ENCODE measurements at regions not wholly inside any gene's neighbourhood (a gene's known extent, or its start where the extent isn't known, plus 50 kb on each side); places are given as distances from the start of the nearest gene placed in this dataset.
"Not testable (repeated sequence)": the region's sequence is repeated elsewhere in the genome, so short reads cannot be mapped to it uniquely, and the experiment has no call there.

GRCh38 chr4:123206016-123206415 is 190.6 kb upstream of the SPRY1 start:
- no peak for DNase-seq (ENCODE audit: low spot score in 2 of 2)
- Mint-ChIP-seq H3K9me3 (no peaks in the 10 kb centered on the region), H3K27ac (no peak overlapping the region), H3K36me3 (no peaks in the 10 kb centered on the region)
- ATAC-seq = no peak

GRCh38 chr4:123209436-123209835 is 187.2 kb upstream of the SPRY1 start:
- H3K9me3 Mint-ChIP-seq = no peaks in the 10 kb centered on the region
- ATAC-seq = no peak
- no peaks in the 10 kb centered on the region for H3K36me3 Mint-ChIP-seq
- H3K27ac Mint-ChIP-seq = no peak overlapping the region
- no peak for DNase-seq (ENCODE audit: low spot score in 2 of 2)

GRCh38 chr4:123215536-123215935 is 181.1 kb upstream of the SPRY1 start:
- Mint-ChIP-seq H3K27ac (no peak overlapping the region), H3K9me3 (no peaks in the 10 kb centered on the region), H3K36me3 (no peaks in the 10 kb centered on the region)
- no peak for ATAC-seq
- no peak for DNase-seq (ENCODE audit: low spot score in 2 of 2)

GRCh38 chr4:123216543-123216942 is 180.1 kb upstream of the SPRY1 start:
- DNase-seq (ENCODE audit: low spot score in 2 of 2) = no peak
- Mint-ChIP-seq H3K9me3 (no peaks in the 10 kb centered on the region), H3K27ac (no peak overlapping the region), H3K36me3 (no peaks in the 10 kb centered on the region)
- ATAC-seq = no peak

GRCh38 chr4:123216946-123217345 is 179.6 kb upstream of the SPRY1 start:
- no peak overlapping the region for H3K27ac Mint-ChIP-seq
- no peaks in the 10 kb centered on the region for H3K36me3 Mint-ChIP-seq
- ATAC-seq (no peak), DNase-seq (ENCODE audit: low spot score in 2 of 2) (no peak)
- no peaks in the 10 kb centered on the region for H3K9me3 Mint-ChIP-seq

GRCh38 chr4:123217664-123218063 is 178.9 kb upstream of the SPRY1 start:
- DNase-seq (ENCODE audit: low spot score in 2 of 2) (no peak), ATAC-seq (no peak)
- Mint-ChIP-seq H3K36me3 (peaks cover 2% of the 10 kb centered on the region in 2 donors), H3K9me3 (no peaks in the 10 kb centered on the region), H3K27ac (no peak overlapping the region)

- Mint-ChIP-seq H3K36me3 (peaks cover 9 to 14% of the 10 kb centered on the region in 2 donors), H3K27ac (no peak overlapping the region), H3K9me3 (no peaks in the 10 kb centered on the region)
- DNase-seq (ENCODE audit: low spot score in 2 of 2) = no peak
- no peak for ATAC-seq
These were observed 177.6 kb upstream of the SPRY1 start for GRCh38 chr4:123218981-123219380.

- peaks cover 18 to 21% of the 10 kb centered on the region in 2 donors for H3K36me3 Mint-ChIP-seq
- ATAC-seq = no peak
- no peak for DNase-seq (ENCODE audit: low spot score in 2 of 2)
- H3K9me3 Mint-ChIP-seq = peaks cover 3 to 20% of the 10 kb centered on the region in 2 donors
- H3K27ac Mint-ChIP-seq = no peak overlapping the region
These were observed 167.3 kb upstream of the SPRY1 start for GRCh38 chr4:123229286-123229685.

- Mint-ChIP-seq H3K9me3 (peaks cover 3 to 20% of the 10 kb centered on the region in 2 donors), H3K36me3 (peaks cover 21 to 22% of the 10 kb centered on the region in 2 donors), H3K27ac (no peak overlapping the region)
- no peak for ATAC-seq
- no peak for DNase-seq (ENCODE audit: low spot score in 2 of 2)
These were observed 166.5 kb upstream of the SPRY1 start for GRCh38 chr4:123230061-123230460.

- Mint-ChIP-seq H3K9me3 (peaks cover 0 to 11% of the 10 kb centered on the region in 2 donors), H3K27ac (no peak overlapping the region), H3K36me3 (peaks cover 10 to 16% of the 10 kb centered on the region in 2 donors)
- DNase-seq (ENCODE audit: low spot score in 2 of 2) = no peak
- ATAC-seq = no peak
These were observed 164.2 kb upstream of the SPRY1 start for GRCh38 chr4:123232439-123232838.

GRCh38 chr4:123233136-123233768 is 163.3 kb upstream of the SPRY1 start:
- peaks cover 0 to 11% of the 10 kb centered on the region in 2 donors for H3K9me3 Mint-ChIP-seq
- ATAC-seq (no peak), DNase-seq (ENCODE audit: low spot score in 2 of 2) (no peak)
- H3K27ac Mint-ChIP-seq = no peak overlapping the region
- H3K36me3 Mint-ChIP-seq = peaks cover 10 to 17% of the 10 kb centered on the region in 2 donors

GRCh38 chr4:123234955-123235354 is 161.6 kb upstream of the SPRY1 start:
- DNase-seq (ENCODE audit: low spot score in 2 of 2) (no peak), ATAC-seq (no peak)
- Mint-ChIP-seq H3K36me3 (peaks cover 10 to 26% of the 10 kb centered on the region in 2 donors), H3K27ac (no peak overlapping the region), H3K9me3 (peaks cover 4 to 17% of the 10 kb centered on the region in 2 donors)

- DNase-seq (ENCODE audit: low spot score in 2 of 2) = no peak
- H3K36me3 Mint-ChIP-seq = peaks cover 14 to 23% of the 10 kb centered on the region in 2 donors
- peak overlapping the region in 1 of 2 donors; percentile 38 for H3K27ac Mint-ChIP-seq
- no peak for ATAC-seq
- peaks cover 9 to 19% of the 10 kb centered on the region in 2 donors for H3K9me3 Mint-ChIP-seq
These were observed 161.2 kb upstream of the SPRY1 start for GRCh38 chr4:123235431-123235830.

GRCh38 chr4:123236606-123237005 is 160.0 kb upstream of the SPRY1 start:
- peaks cover 14 to 26% of the 10 kb centered on the region in 2 donors for H3K36me3 Mint-ChIP-seq
- peaks cover 11 to 23% of the 10 kb centered on the region in 2 donors for H3K9me3 Mint-ChIP-seq
- H3K27ac Mint-ChIP-seq = no peak overlapping the region

GRCh38 chr4:123240286-123240685 is 156.3 kb upstream of the SPRY1 start:
- peaks cover 16 to 28% of the 10 kb centered on the region in 2 donors for H3K9me3 Mint-ChIP-seq
- peaks cover 12 to 29% of the 10 kb centered on the region in 2 donors for H3K36me3 Mint-ChIP-seq
- ATAC-seq = not testable (repeated sequence)

More at GRCh38 chr4:123236606-123237005, 160.0 kb upstream of the SPRY1 start:
- no peak for DNase-seq (ENCODE audit: low spot score in 2 of 2)
- ATAC-seq = no peak

GRCh38 chr4:123243220-123243619 is 153.4 kb upstream of the SPRY1 start:
- H3K27ac Mint-ChIP-seq; ATAC-seq; DNase-seq (ENCODE audit: low spot score in 2 of 2): not testable (repeated sequence)
- Mint-ChIP-seq H3K36me3 (peaks cover 12 to 28% of the 10 kb centered on the region in 2 donors), H3K9me3 (peaks cover 16 to 28% of the 10 kb centered on the region in 2 donors)

More at GRCh38 chr4:123240286-123240685, 156.3 kb upstream of the SPRY1 start:
- not testable (repeated sequence) for H3K27ac Mint-ChIP-seq; DNase-seq (ENCODE audit: low spot score in 2 of 2)

GRCh38 chr4:123244137-123244536 is 152.5 kb upstream of the SPRY1 start:
- no peak overlapping the region for H3K27ac Mint-ChIP-seq
- peaks cover 12 to 19% of the 10 kb centered on the region in 2 donors for H3K36me3 Mint-ChIP-seq
- DNase-seq (ENCODE audit: low spot score in 2 of 2) = no peak
- H3K9me3 Mint-ChIP-seq = peaks cover 16 to 21% of the 10 kb centered on the region in 2 donors
- no peak for ATAC-seq

GRCh38 chr4:123246085-123246484 is 150.5 kb upstream of the SPRY1 start:
- DNase-seq (ENCODE audit: low spot score in 2 of 2) (no peak), ATAC-seq (no peak)
- Mint-ChIP-seq H3K9me3 (peaks cover 5 to 8% of the 10 kb centered on the region in 2 donors), H3K27ac (no peak overlapping the region), H3K36me3 (peaks cover 5 to 14% of the 10 kb centered on the region in 2 donors)
